ENCODE measurements at regions not wholly inside any gene's neighbourhood (a gene's known extent, or its start where the extent isn't known, plus 50 kb on each side); places are given as distances from the start of the nearest gene placed in this dataset.
"Not testable (repeated sequence)": the region's sequence is repeated elsewhere in the genome, so short reads cannot be mapped to it uniquely, and the experiment has no call there.

GRCh38 chr19:20472854-20473253 is 92.7 kb downstream of the ZNF737 start:
- 88 to 96% (median 94%) methylated on average over 6 to 13 of the region's 13 CpGs for WGBS, 5 donors
- H3K36me3 ChIP-seq, result no peaks in the 10 kb centered on the region
- H3K9me3 ChIP-seq, result peaks cover 0 to 90% (median 13%) of the 10 kb centered on the region in 8 donors
- H3K27ac ChIP-seq, result no peak overlapping the region
- TF ChIP-seq CTCF (IDR thresholded peaks at IDR 0.05 in 8 of 11, conservative IDR thresholded peaks at IDR 0.05 in 3 of 11), result no peak
- no peak for TF ChIP-seq POLR2AphosphoS5 (IDR thresholded peaks at IDR 0.05)
- TF ChIP-seq POLR2A (IDR thresholded peaks at IDR 0.05), result no peak
- H3K4me1 ChIP-seq, result no peaks in the 10 kb centered on the region
- H3K27me3 ChIP-seq (replicated peaks in 1 of 7), result no peaks in the 10 kb centered on the region
- H3K4me3 ChIP-seq, result no peak overlapping the region
- no peak for DNase-seq
- intact Hi-C loops (cut with DNase I; ENCODE audit: low total_unique reads), result no loop called here

GRCh38 chr19:20471431-20471830 is 94.2 kb downstream of the ZNF737 start:
- TF ChIP-seq POLR2AphosphoS5 (IDR thresholded peaks at IDR 0.05) (no peak), CTCF (IDR thresholded peaks at IDR 0.05 in 8 of 11, conservative IDR thresholded peaks at IDR 0.05 in 3 of 11) (no peak), POLR2A (IDR thresholded peaks at IDR 0.05) (no peak)
- H3K4me1 ChIP-seq, result no peaks in the 10 kb centered on the region
- WGBS, 5 donors, result 80 to 90% (median 87%) methylated on average over 4 of the region's 4 CpGs
- no peak overlapping the region for H3K27ac ChIP-seq
- no peaks in the 10 kb centered on the region for H3K27me3 ChIP-seq (replicated peaks in 1 of 7)
- H3K36me3 ChIP-seq, result no peaks in the 10 kb centered on the region
- intact Hi-C loops (cut with DNase I; ENCODE audit: low total_unique reads), result no loop called here
- H3K4me3 ChIP-seq, result no peak overlapping the region
- peaks cover 0 to 82% (median 11%) of the 10 kb centered on the region in 8 donors for H3K9me3 ChIP-seq
- no peak for DNase-seq

- H3K4me3 ChIP-seq, result no peak overlapping the region
- no peaks in the 10 kb centered on the region for H3K27me3 ChIP-seq (replicated peaks in 1 of 7)
- no peak overlapping the region for H3K27ac ChIP-seq
- no peak for DNase-seq
- intact Hi-C loops (cut with DNase I; ENCODE audit: low total_unique reads), result no loop called here
- no peaks in the 10 kb centered on the region for H3K36me3 ChIP-seq
- H3K4me1 ChIP-seq, result no peaks in the 10 kb centered on the region
- peaks cover 0 to 74% (median 7%) of the 10 kb centered on the region in 8 donors for H3K9me3 ChIP-seq
- no peak for TF ChIP-seq POLR2A (IDR thresholded peaks at IDR 0.05)
- WGBS, 5 donors, result 60 to 77% (median 70%) methylated on average over 4 of the region's 4 CpGs
Observed at GRCh38 chr19:20470345-20471135, 95.0 kb downstream of the ZNF737 start.

- H3K4me3 ChIP-seq; H3K36me3 ChIP-seq; DNase-seq; H3K27ac ChIP-seq; H3K27me3 ChIP-seq (replicated peaks in 1 of 7); intact Hi-C loops (cut with DNase I; ENCODE audit: low total_unique reads); H3K4me1 ChIP-seq: not testable (repeated sequence)
- H3K9me3 ChIP-seq, result peaks cover 0 to 51% (median 0%) of the 10 kb centered on the region in 8 donors
Observed at GRCh38 chr19:20466638-20466990, 99.0 kb downstream of the ZNF737 start.

- DNase-seq; intact Hi-C loops (cut with DNase I; ENCODE audit: low total_unique reads): not testable (repeated sequence)
- WGBS, 5 donors, result 51 to 66% (median 65%) methylated on average over 4 to 5 of the region's 5 CpGs
Observed at GRCh38 chr19:20465922-20466637, 99.5 kb downstream of the ZNF737 start.

More at GRCh38 chr19:20465922-20466637, 99.5 kb downstream of the ZNF737 start:
- H3K27me3 ChIP-seq (replicated peaks in 1 of 7); H3K27ac ChIP-seq; H3K4me1 ChIP-seq; H3K4me3 ChIP-seq; H3K36me3 ChIP-seq: not testable (repeated sequence)
- peaks cover 0 to 46% (median 0%) of the 10 kb centered on the region in 8 donors for H3K9me3 ChIP-seq
